Suprapubic skin (tissue), 3 donors: ENCODE measurements at regions not wholly inside any gene's neighbourhood (a gene's known extent, or its start where the extent isn't known, plus 50 kb on each side); places are given as distances from the start of the nearest gene placed in this dataset.

Source experiments
- EP300 ChIP-seq: sonication (generic); formaldehyde crosslinking; IDR thresholded peaks from one replicate; pipeline ENCODE4 v1.6.1; 2017; ENCODE audit warnings: antibody characterized with exemption
- TF ChIP-seq, protein P1 (sequence below), 2 donors: fragments of 200-600 bp in 1 of 2; fragments of 450-650 bp in 1 of 2; sonication (generic) in 1 of 2; IDR thresholded peaks; one replicate each; pipeline ENCODE4 v1.5.1; 2016 to 2019; ENCODE audit warnings: antibody characterized with exemption in 2 of 2, mild to moderate bottlenecking in 1 of 2, moderate library complexity in 1 of 2

DNA sequence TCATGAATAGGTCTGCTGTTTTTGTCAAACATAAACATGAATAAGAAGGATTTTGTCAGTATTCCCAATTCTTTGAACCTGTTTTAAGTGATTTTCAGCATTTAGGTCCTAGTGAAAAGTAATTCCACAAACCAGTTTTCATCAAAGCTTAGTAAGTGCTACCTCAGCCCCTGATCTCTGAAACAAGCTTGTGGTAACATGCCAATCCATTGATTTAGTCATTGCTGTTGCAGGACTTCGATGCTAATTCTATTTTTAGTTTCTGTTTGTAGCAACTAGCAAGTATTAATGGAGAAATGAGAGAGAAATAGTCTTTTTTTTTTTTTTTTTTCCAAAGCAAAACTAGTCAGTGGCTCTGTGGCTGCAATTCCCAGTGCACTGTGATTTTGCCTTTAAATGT lies 91.4 kb downstream of the JRKL start:
- no peak for TF ChIP-seq EP300
- TF ChIP-seq, protein P1, sequence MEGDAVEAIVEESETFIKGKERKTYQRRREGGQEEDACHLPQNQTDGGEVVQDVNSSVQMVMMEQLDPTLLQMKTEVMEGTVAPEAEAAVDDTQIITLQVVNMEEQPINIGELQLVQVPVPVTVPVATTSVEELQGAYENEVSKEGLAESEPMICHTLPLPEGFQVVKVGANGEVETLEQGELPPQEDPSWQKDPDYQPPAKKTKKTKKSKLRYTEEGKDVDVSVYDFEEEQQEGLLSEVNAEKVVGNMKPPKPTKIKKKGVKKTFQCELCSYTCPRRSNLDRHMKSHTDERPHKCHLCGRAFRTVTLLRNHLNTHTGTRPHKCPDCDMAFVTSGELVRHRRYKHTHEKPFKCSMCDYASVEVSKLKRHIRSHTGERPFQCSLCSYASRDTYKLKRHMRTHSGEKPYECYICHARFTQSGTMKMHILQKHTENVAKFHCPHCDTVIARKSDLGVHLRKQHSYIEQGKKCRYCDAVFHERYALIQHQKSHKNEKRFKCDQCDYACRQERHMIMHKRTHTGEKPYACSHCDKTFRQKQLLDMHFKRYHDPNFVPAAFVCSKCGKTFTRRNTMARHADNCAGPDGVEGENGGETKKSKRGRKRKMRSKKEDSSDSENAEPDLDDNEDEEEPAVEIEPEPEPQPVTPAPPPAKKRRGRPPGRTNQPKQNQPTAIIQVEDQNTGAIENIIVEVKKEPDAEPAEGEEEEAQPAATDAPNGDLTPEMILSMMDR (IDR thresholded peaks at IDR 0.05): no peak
